Transverse colon (tissue), 4 donors: ENCODE measurements at regions not wholly inside any gene's neighbourhood (a gene's known extent, or its start where the extent isn't known, plus 50 kb on each side); places are given as distances from the start of the nearest gene placed in this dataset.

Experiments
- CTCF ChIP-seq, 5 experiments: fragments of 200-600 bp in 3 of 5; fragments of 450-650 bp in 2 of 5; sonication (generic) in 3 of 5; IDR thresholded peaks; 1 replicate in 2 of 5; 2 replicates in 3 of 5; pipeline ENCODE4 v1.5.1; 2016 to 2017; ENCODE audit warnings: antibody characterized with exemption in 5 of 5, inconsistent platforms in 3 of 5, mild to moderate bottlenecking in 2 of 5, moderate library complexity in 1 of 5
- EP300 ChIP-seq: sonication (generic); formaldehyde crosslinking; IDR thresholded peaks from one replicate; pipeline ENCODE4 v1.6.1; 2017; ENCODE audit warnings: antibody characterized with exemption, low read depth
- POLR2A ChIP-seq: fragments of 450-650 bp; IDR thresholded peaks from one replicate; pipeline ENCODE4 v1.6.1; 2016; ENCODE audit warnings: antibody characterized with exemption, mild to moderate bottlenecking, moderate library complexity
- POLR2AphosphoS5 ChIP-seq, 3 donors: sonication (generic); formaldehyde crosslinking; IDR thresholded peaks; one replicate each; pipeline ENCODE4 v1.6.1; 2016; ENCODE audit warnings: antibody characterized with exemption in 3 of 3

- TF ChIP-seq CTCF (IDR thresholded peaks at IDR 0.05) = no peak
- TF ChIP-seq POLR2AphosphoS5 (IDR thresholded peaks at IDR 0.05) = no peak
- TF ChIP-seq EP300 = no peak
- TF ChIP-seq POLR2A = no peak
These were observed 124.2 kb upstream of the LMO4 start for GRCh38 chr1:87204441-87204840.
